Activated CD4-positive, alpha-beta T cell treated with anti-CD3 and anti-CD28 coated beads, Interleukin-2, Interleukin-6, amounts not matched to agents 100 ng/mL and 50 ng/mL, durations not matched to agents 16 hours and 8 hours (primary cell): ENCODE measurements at regions not wholly inside any gene's neighbourhood (a gene's known extent, or its start where the extent isn't known, plus 50 kb on each side); places are given as distances from the start of the nearest gene placed in this dataset.

Experiments
- DNase-seq: peaks from one replicate; pipeline ENCODE4 v3.0.0-alpha.2; 2020

DNA sequence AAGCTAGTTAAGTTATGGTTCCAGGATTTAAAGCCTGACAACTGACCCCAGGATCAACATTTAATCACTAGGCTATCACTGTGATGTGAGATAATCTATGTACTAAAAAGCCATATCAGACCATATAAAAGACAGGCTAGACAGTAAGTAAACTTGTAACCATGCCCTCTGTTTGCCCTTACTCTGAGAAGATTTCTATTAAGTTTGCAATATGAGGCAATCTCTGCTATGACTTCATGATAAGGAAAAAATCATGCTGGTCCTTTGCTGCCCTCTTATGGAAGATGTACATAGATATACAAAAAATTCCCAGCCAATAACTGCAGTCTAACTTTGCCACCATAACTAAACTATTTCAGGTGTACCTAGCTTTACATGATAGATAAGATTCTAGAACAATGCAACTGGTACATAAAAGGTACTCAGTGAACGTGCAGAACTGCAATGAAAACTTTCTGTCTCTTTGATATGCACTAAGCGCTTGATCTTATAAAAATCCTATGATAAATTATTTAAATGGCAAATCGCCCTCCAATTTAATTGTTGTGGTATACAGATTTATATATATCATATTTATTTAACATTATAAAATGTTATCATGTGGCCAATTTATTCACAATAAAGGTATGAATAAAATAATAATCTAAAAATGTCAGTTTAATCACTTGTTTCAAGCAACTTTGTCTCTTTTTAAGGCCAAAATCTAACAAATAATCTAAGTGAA is 70.5 kb downstream of the FAM217A start:
- DNase-seq: peak; percentile 57

DNA sequence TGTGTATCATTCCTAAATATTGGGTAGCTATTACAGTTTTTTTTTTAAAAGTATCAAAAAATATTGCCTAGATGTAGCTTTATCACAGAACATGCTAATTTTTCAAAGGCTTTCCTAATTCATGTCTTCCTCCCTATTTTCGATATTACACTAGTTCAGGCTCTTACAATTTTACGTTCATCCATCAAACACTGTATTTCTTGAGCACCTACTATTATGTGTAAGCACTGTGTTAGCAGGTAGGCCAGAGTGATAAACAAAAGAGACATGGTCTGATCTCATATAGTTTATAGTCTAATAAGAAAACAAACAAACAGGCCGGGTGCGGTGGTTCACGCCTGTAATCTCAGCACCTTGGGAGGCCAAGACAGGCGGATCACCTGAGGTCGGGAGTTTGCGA is 69.5 kb downstream of the FAM217A start:
- DNase-seq: no peak

DNA sequence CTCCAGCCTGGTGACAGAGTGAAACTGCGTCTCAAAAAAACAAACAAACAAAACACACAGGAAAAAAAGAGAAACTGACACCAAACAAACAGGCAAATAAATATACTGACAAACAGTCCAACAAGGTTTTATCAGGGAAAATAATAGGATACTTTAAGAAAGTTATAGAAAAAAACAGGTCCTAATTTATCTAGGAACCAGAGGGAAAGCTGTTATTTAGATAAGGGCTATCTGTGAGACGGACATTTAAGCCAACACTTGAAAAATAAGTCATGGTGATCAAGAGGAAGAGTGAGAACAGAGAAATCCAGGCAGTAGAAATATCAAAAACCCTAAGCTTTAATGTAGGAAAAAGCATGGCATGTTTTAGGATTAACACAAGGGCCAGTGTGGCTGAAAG is 68.9 kb downstream of the FAM217A start:
- no peak for DNase-seq

DNA sequence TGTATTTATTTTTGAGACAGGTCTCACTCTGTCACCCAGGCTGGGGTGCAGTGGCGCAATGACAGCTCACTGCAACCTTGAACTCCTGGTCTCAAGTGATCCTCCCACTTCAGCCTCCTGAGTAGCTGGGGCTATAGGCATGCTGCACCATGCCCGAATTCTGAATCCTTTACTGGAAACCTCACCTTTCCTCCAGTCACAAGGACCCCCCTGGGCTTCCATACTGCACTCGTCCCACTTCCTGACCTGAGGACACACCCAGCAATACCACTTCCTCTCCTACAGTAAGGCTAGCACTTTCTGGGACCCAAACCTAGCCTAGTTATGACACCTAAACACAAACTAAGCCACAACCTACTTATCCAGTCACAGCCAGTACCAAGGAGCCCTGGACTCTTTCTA is 68.2 kb downstream of the FAM217A start:
- DNase-seq: peak; percentile 51

DNA sequence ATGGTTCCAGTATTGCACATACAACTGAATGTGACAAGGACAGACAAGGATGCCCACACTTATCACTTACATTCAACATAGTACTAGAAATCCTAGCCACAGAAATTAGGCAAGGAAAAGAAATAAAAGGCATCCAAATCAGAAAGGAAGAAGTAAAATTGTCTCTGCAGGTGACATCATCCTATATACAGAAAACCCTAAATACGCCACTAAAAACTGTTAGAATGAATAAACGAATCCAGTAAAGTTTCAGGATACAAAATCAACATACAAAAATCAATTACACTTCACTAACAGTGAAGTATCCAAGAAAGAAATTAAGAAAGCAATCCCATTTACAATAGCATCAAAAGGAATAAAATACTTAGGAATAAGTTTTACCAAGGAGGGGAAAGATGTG is 66.1 kb downstream of the FAM217A start:
- no peak for DNase-seq

DNA sequence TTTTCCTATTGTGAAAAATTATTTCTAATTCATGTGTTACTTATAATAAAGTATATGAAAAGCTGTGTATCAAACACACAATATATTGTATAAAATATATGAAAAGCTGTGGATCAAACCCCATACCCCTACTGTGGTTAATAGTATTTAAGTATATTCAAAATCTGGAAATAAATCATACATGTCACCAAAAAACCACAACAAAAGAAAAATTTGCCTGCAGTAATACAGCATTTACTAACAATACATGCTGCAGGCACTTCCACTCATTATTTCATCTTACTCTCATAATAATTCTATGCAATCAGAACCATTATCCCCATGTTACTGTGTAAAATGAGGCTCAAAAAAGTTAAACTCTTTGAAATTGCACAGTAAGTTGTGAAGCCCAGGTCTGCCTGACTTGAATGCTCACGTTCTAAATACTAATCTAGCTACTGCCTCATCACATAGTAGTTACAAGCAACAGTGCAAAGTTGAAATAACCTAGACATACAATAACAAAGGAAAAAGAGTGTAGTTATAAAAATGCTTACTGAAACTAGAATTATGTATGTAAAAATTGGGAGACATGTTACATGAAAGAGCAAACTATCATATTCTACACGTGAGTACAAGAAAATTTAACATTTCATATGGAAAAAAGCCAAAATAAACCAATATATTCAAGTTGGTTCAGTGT is 61.7 kb downstream of the FAM217A start:
- no peak for DNase-seq

DNA sequence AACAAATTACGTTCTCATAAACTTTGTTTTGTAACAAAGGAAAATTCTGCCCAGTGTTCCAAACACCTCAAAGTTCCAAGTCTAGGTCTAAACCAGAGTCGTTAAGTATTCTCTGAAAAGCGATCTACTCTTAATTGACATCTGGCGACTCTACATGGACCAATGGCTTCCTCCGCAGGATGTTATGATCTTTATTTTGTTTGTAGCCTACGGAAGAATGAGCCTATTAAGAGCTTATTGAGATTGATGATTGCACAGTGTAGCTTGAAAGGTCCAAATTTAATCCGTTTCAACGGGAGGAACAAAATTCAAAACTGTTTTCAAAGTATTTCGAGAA is 61.1 kb downstream of the FAM217A start:
- DNase-seq: peak; percentile 48

DNA sequence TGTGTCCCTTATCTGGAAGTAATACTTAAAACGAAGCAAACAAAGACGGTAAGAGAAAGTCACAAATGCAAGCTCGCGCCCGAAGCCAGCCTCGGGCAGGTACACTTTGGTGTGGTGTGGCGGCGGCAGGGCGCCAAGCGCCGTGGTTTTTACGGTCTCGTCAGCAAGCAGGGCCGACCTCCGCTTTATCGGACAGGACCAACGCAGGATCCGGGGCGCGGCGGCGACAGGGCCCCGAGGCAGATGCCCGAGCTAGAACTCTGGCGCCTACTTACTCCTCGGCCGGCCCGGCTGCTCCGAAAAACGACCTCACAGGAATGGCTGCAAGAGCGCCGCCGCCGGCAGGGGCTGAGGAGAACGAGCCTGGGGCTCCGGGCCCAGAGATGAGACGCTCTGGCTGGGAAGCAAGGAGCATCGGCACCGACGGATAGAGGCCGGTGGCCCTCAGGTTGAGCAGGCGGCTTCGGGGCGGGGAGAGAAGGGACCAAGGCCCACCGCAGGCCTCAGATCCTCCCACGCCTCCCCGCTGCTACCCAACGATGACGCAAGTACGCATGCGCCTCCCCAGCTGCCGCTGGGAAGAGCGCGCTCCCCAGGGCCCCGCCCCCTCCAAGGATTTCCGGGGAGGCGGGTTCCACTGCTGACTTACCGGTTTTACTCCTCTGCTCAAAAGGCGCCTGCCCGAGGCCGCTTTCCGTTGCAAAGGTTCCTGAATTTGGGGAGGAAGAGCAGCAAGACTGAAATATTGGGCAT is 60.6 kb downstream of the FAM217A start:
- DNase-seq: peak; percentile 97
